GM12878 (cell line): ENCODE measurements at regions not wholly inside any gene's neighbourhood (a gene's known extent, or its start where the extent isn't known, plus 50 kb on each side); places are given as distances from the start of the nearest gene placed in this dataset.

Experiments used
- BCL11A ChIP-seq: IDR thresholded peaks from 2 replicates; pipeline ENCODE4 v1.6.1; 2011; ENCODE audit warnings: low read depth, low read length
- BHLHE40 ChIP-seq, 2 experiments: fragments of 450-650 bp in 1 of 2; IDR thresholded peaks; 2 replicates each; pipeline ENCODE4 v1.6.1; 2011 to 2017; ENCODE audit warnings: low read depth in 2 of 2, borderline replicate concordance in 1 of 2, improper control_type of control experiment in 1 of 2, low read length in 1 of 2, mild to moderate bottlenecking in 1 of 2
- EZH2 ChIP-seq: IDR thresholded peaks from 2 replicates; pipeline ENCODE4 v1.6.1; 2012; ENCODE audit warnings: low read depth, mild to moderate bottlenecking, control low read depth, inconsistent platforms, low read length, borderline replicate concordance; ENCODE audit not compliant: control insufficient read depth
- FOS ChIP-seq: IDR thresholded peaks from 3 replicates; pipeline ENCODE4 v1.6.1; 2011; ENCODE audit warnings: borderline replicate concordance; ENCODE audit not compliant: insufficient read length; ENCODE audit errors: extremely low read depth
- GABPA ChIP-seq: IDR thresholded peaks from 2 replicates; pipeline ENCODE4 v1.6.1; 2014; ENCODE audit warnings: antibody characterized with exemption, low read depth, mild to moderate bottlenecking, inconsistent platforms
- MXI1 ChIP-seq: fragments of 150-350 bp; IDR thresholded peaks from 2 replicates; pipeline ENCODE4 v1.6.1; 2011; ENCODE audit warnings: low read depth, mild to moderate bottlenecking, inconsistent platforms, low read length, improper control_type of control experiment
- MYC ChIP-seq: IDR thresholded peaks from 2 replicates; pipeline ENCODE4 v1.6.1; 2011; ENCODE audit warnings: mild to moderate bottlenecking, low read length, moderate library complexity, inconsistent platforms; ENCODE audit not compliant: insufficient read depth, insufficient replicate concordance, insufficient read length, severe bottlenecking
- NR2F1 ChIP-seq: fragments of 450-650 bp; conservative IDR thresholded peaks from 2 replicates; pipeline ENCODE4 v1.6.1; 2017; ENCODE audit warnings: mild to moderate bottlenecking
- POLR2A ChIP-seq: IDR thresholded peaks from 2 replicates; pipeline ENCODE4 v1.6.1; 2011; ENCODE audit warnings: low read depth, mild to moderate bottlenecking, low read length
- POLR2AphosphoS5 ChIP-seq: IDR thresholded peaks from 2 replicates; pipeline ENCODE4 v1.6.1; 2011; ENCODE audit warnings: mild to moderate bottlenecking, low read length, inconsistent platforms
- TCF3 ChIP-seq: IDR thresholded peaks from 2 replicates; pipeline ENCODE4 v1.6.1; 2012; ENCODE audit warnings: low read depth, mild to moderate bottlenecking, low read length, borderline replicate concordance; ENCODE audit not compliant: insufficient read depth
- TF ChIP-seq, protein P1 (sequence below): IDR thresholded peaks from 2 replicates; pipeline ENCODE4 v1.6.1; 2011; ENCODE audit warnings: low read depth, mild to moderate bottlenecking, low read length, moderate library complexity, borderline replicate concordance; ENCODE audit errors: extremely low read depth

DNA sequence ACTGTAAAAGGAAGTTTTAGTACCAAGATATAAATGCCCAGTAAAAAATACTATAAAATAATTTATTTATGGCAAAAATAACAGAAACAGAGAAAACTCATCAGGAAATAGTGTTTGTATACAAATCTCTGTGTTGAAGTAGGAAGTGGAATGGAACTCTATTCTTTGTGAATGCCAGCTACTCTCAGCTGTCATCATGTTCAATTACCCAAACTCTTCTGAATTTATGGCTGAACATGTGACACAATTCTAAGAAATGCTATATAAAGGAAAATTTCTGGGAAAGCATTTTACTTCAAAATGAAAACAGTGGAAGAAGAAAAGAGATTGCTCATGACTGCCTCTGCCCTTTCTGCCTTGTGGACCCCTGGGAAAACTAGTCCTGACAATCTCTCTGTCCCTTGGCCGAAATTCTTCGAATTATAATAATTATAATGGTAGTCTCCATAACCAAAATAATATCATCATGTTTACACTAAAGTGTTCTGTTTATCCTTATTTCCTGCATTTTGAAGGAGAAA lies 522.3 kb upstream of the ST8SIA4 start:
- no peak for TF ChIP-seq TCF3
- no peak for TF ChIP-seq POLR2AphosphoS5
- no peak for TF ChIP-seq FOS
- no peak for TF ChIP-seq BCL11A
- TF ChIP-seq BHLHE40 (IDR thresholded peaks at IDR 0.05; ENCODE audit: borderline replicate concordance in 1 of 2, low read depth in 2 of 2, low read length in 1 of 2) = no peak
- TF ChIP-seq MYC = no peak
- no peak for TF ChIP-seq POLR2A
- TF ChIP-seq EZH2 = no peak
- TF ChIP-seq, protein P1, sequence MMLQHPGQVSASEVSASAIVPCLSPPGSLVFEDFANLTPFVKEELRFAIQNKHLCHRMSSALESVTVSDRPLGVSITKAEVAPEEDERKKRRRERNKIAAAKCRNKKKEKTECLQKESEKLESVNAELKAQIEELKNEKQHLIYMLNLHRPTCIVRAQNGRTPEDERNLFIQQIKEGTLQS = no peak
- TF ChIP-seq MXI1 = no peak
- no peak for TF ChIP-seq GABPA
- TF ChIP-seq NR2F1 = no peak
